RWPE1 (cell line): ENCODE measurements at regions not wholly inside any gene's neighbourhood (a gene's known extent, or its start where the extent isn't known, plus 50 kb on each side); places are given as distances from the start of the nearest gene placed in this dataset.

Experiments
- CTCF ChIA-PET: fragments of 350-600 bp; sonication (Branson Sonifier 250); formaldehyde crosslinking; extraction: SDS; loops from one replicate; lab custom pipeline; 2021; lab: Yijun Ruan, JAX
- POLR2A ChIA-PET: fragments of 400-600 bp; formaldehyde crosslinking; extraction: SDS; loops from one replicate; lab custom pipeline; 2020; ENCODE audit warnings: antibody characterized with exemption; ENCODE audit not compliant: low non-redundant PET; lab: Yijun Ruan, JAX
- DNase-seq: peaks from one replicate; pipeline ENCODE4 v3.0.0; 2012; ENCODE audit warnings: low spot score
- H3K27ac ChIP-seq: fragments of 450-650 bp; 2 replicates; pipeline ENCODE4 v1.5.1; 2017
- CTCF ChIP-seq: fragments of 450-650 bp; conservative IDR thresholded peaks from 2 replicates; pipeline ENCODE4 v1.5.1; 2017; ENCODE audit warnings: low read depth, mild to moderate bottlenecking

GRCh38 chr16:59330019-59330670 lies 596.0 kb upstream of the GOT2 start:
- no peak for DNase-seq
- CTCF ChIA-PET = no interaction called here
- H3K27ac ChIP-seq = no peak overlapping the region
- no peak for TF ChIP-seq CTCF
- POLR2A ChIA-PET = no interaction called here

DNA sequence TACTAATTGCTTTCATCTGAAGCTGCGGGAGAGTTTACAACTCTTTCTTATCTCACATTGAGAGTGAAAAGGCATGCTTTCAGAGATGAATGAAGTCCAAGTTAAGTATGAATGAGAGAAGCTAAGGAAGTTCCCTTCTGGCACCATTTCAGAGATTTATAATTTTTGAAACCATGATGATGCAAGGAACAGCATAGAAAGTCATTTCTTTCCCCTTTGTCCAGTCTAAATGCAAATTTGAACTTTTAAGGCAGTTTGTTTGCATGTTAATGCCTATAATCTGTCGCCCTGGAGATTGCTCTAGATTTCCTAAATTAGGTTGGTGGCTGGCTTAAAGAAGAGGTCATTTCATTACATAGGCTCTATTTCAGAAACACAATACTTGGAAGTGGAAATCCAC lies 594.8 kb upstream of the GOT2 start:
- ChIA-PET CTCF (no interaction called here), POLR2A (no interaction called here)
- no peak overlapping the region for H3K27ac ChIP-seq
- no peak for TF ChIP-seq CTCF
- DNase-seq = no peak

DNA sequence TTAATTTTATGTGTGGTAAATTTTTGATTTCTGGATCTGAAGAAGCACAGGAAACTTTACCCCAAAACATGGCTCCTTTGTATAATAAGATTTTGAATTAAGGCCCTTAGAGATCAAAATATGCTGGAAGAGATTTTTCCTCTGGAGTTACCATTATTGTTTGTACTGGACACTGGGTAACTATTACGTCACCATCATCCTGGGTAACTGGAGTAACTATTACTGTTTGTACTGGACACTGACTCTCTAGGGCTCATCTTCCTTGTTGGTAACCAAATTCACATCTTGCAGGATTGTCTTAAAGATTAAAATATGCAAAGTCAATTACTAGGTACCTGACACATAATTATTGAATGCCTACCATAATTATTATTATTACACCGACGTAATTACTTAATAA lies 593.8 kb upstream of the GOT2 start:
- H3K27ac ChIP-seq = no peak overlapping the region
- DNase-seq = no peak
- TF ChIP-seq CTCF = no peak
- ChIA-PET POLR2A (no interaction called here), CTCF (no interaction called here)

DNA sequence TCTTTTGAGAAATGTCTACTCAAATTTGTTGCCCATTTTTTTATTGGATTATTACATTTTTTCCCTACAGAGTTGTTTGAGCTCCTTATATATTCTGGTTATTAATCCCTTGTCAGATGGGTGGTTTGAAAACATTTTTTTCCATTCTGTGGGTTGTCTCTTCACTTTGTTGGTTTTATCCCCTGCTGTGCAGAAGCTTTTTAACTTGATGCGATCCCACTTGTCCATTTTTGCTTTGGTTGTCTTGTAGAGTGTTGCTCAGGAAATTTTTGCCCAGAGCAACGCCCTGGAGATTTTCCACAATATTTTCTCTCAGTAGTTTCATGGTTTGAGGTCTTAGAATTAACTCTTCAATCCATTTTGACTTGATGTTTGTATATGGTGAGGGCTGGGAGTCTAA lies 592.8 kb upstream of the GOT2 start:
- DNase-seq = no peak
- no peak overlapping the region for H3K27ac ChIP-seq
- ChIA-PET POLR2A (no interaction called here), CTCF (interaction anchor here (0.8 kb wide), 1 partner anchor 90 kb away, joined by 4 read pairs; no protein-coding TSS in a partner anchor)
- TF ChIP-seq CTCF = no peak

GRCh38 chr16:59324462-59324861 lies 590.3 kb upstream of the GOT2 start:
- CTCF ChIA-PET = no interaction called here

DNA sequence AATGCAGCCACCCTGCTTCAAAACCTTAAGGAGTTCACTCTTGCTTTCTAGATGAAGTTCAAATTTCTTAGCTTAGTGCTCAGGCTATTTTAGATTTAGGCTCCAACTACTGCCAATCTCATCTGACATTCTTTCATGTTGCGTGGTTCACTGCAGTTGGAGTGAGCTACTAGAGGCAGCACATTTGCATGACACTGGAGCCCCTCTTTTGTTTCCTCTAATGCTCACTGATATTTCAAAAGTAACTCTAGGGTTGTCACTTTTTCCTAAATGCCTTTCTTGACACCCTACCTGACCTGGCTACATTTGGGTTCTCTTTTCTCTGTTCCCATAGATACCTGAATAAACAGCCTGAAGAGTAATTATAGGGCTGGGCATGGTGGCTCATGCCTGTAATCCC lies 586.5 kb upstream of the GOT2 start:
- TF ChIP-seq CTCF = no peak
- ChIA-PET POLR2A (no interaction called here), CTCF (no interaction called here)
- no peak for DNase-seq
- H3K27ac ChIP-seq = no peak overlapping the region

More at GRCh38 chr16:59324462-59324861, 590.3 kb upstream of the GOT2 start:
- POLR2A ChIA-PET = no interaction called here
- no peak for TF ChIP-seq CTCF
- no peak overlapping the region for H3K27ac ChIP-seq
- peak; percentile 3 for DNase-seq
